Liver (tissue), 8 donors: ENCODE measurements at regions not wholly inside any gene's neighbourhood (a gene's known extent, or its start where the extent isn't known, plus 50 kb on each side); places are given as distances from the start of the nearest gene placed in this dataset.

Experiments
- DNase-seq: peaks from one replicate; pipeline ENCODE4 v3.0.0-alpha.2; 2017; ENCODE audit warnings: low spot score
- H3K27ac ChIP-seq, 2 donors: one replicate each; pipeline ENCODE4 v1.7.0; 2013; ENCODE audit warnings: inconsistent platforms in 2 of 2, low read length in 2 of 2, control low read depth in 1 of 2, low read depth in 1 of 2, mild to moderate bottlenecking in 1 of 2
- H3K27me3 ChIP-seq, 4 donors: one replicate each; pipeline versions ENCODE4 v1.6.1 to v1.7.0; 2013; ENCODE audit warnings: low read length in 3 of 4, inconsistent platforms in 1 of 4, mild to moderate bottlenecking in 1 of 4, moderate library complexity in 1 of 4; ENCODE audit not compliant: control insufficient read depth in 4 of 4, insufficient read depth in 4 of 4
- H3K36me3 ChIP-seq, 4 donors: one replicate each; pipeline versions ENCODE4 v1.6.1 to v1.7.0; 2013; ENCODE audit warnings: low read length in 3 of 4, mild to moderate bottlenecking in 3 of 4, low read depth in 1 of 4, moderate library complexity in 1 of 4; ENCODE audit not compliant: control insufficient read depth in 4 of 4, insufficient read depth in 3 of 4
- H3K4me1 ChIP-seq, 4 donors: one replicate each; pipeline versions ENCODE4 v1.6.1 to v1.7.0; 2013; ENCODE audit warnings: low read length in 3 of 4, mild to moderate bottlenecking in 3 of 4, moderate library complexity in 1 of 4; ENCODE audit not compliant: control insufficient read depth in 4 of 4, insufficient read depth in 4 of 4
- H3K4me3 ChIP-seq, 3 donors: one replicate each; pipeline versions ENCODE4 v1.6.1 to v1.7.0; 2013; ENCODE audit warnings: low read length in 3 of 3, control low read depth in 1 of 3, low read depth in 1 of 3, mild to moderate bottlenecking in 1 of 3
- H3K9ac ChIP-seq, 2 donors: one replicate each; pipeline ENCODE4 v1.7.0; 2013; ENCODE audit warnings: low read length in 2 of 2, mild to moderate bottlenecking in 2 of 2, moderate library complexity in 2 of 2, control low read depth in 1 of 2, low read depth in 1 of 2
- H3K9me3 ChIP-seq, 4 donors: one replicate each; pipeline versions ENCODE4 v1.6.1 to v1.7.0; 2013; ENCODE audit warnings: low read length in 3 of 4; ENCODE audit not compliant: control insufficient read depth in 4 of 4
- EGR1 ChIP-seq, 2 donors: IDR thresholded peaks; 2 replicates each; pipeline ENCODE4 v1.6.1; 2016 to 2018; ENCODE audit warnings: antibody characterized with exemption in 2 of 2, low read depth in 2 of 2
- FOXA2 ChIP-seq: IDR thresholded peaks from 2 replicates; pipeline ENCODE4 v1.6.1; 2016; ENCODE audit warnings: antibody characterized with exemption
- HNF4A ChIP-seq, 2 donors: conservative IDR thresholded peaks; 2 replicates each; pipeline ENCODE4 v1.6.1; 2016; ENCODE audit warnings: antibody characterized with exemption in 2 of 2, mild to moderate bottlenecking in 2 of 2
- HNF4G ChIP-seq: IDR thresholded peaks from 2 replicates; pipeline ENCODE4 v1.6.1; 2016; ENCODE audit warnings: antibody characterized with exemption
- NR2F2 ChIP-seq: IDR thresholded peaks from 2 replicates; pipeline ENCODE4 v1.6.1; 2016; ENCODE audit warnings: antibody characterized with exemption
- RAD21 ChIP-seq, 2 donors: IDR thresholded peaks; 2 replicates each; pipeline ENCODE4 v1.6.1; 2016; ENCODE audit warnings: antibody characterized with exemption in 2 of 2, mild to moderate bottlenecking in 2 of 2
- RXRA ChIP-seq, 2 donors: IDR thresholded peaks; 2 replicates each; pipeline ENCODE4 v1.6.1; 2017 to 2018; ENCODE audit warnings: antibody characterized with exemption in 2 of 2, mild to moderate bottlenecking in 1 of 2
- SP1 ChIP-seq: IDR thresholded peaks from 2 replicates; pipeline ENCODE4 v1.6.1; 2018; ENCODE audit warnings: antibody characterized with exemption, mild to moderate bottlenecking
- TAF1 ChIP-seq: conservative IDR thresholded peaks from 2 replicates; pipeline ENCODE4 v1.6.1; 2016; ENCODE audit warnings: antibody characterized with exemption, mild to moderate bottlenecking
- YY1 ChIP-seq: IDR thresholded peaks from 2 replicates; pipeline ENCODE4 v1.6.1; 2016; ENCODE audit warnings: antibody characterized with exemption, mild to moderate bottlenecking
- WGBS: extraction: QIAGEN DNeasy Blood & Tissue Kit; methylation state at CpG from one replicate; pipeline ENCODE4 v1.1.7; 2013; 5-methylcytosine and 5-hydroxymethylcytosine counted together
- TF ChIP-seq, protein P1 (sequence below): IDR thresholded peaks from 2 replicates; pipeline ENCODE4 v1.6.1; 2016; ENCODE audit warnings: antibody characterized with exemption
- TF ChIP-seq, protein P2 (sequence below): IDR thresholded peaks from 2 replicates; pipeline ENCODE4 v1.6.1; 2016; ENCODE audit warnings: antibody characterized with exemption, mild to moderate bottlenecking
- TF ChIP-seq, protein P3 (sequence below): fragments of 150-350 bp; IDR thresholded peaks from 2 replicates; pipeline ENCODE4 v1.5.1; 2017; ENCODE audit warnings: improper control_type of control experiment, low read depth, low read length; ENCODE audit not compliant: missing input control
- donor health status: healthy.
- donor health status: healthy.
- donor health status: healthy.
- donor health status: healthy.
- donor health status: healthy.

DNA sequence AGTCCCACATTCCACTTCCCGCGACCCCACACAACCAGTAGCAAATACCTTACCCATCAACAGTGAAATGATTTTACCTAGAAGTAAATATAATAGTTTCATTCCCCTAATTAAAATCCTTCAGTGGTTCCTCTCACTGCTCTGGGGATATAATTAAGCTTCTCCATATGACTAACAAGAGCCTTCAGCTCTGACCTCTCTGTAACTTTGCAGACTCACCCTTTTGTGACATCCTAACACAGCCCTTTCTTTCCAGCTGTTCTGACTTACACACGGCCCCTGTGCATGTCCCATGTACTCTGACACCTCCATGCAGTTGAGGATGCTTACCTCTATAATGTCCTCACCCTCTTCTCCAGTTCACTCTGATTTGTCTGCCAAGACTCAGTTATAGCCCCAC lies 137.3 kb upstream of the SPAG17 start:
- WGBS = 67% methylated on average over 3 of the region's 3 CpGs
- TF ChIP-seq, protein P1, sequence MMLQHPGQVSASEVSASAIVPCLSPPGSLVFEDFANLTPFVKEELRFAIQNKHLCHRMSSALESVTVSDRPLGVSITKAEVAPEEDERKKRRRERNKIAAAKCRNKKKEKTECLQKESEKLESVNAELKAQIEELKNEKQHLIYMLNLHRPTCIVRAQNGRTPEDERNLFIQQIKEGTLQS = no peak
- no peak for TF ChIP-seq RXRA (IDR thresholded peaks at IDR 0.05)
- no peak for TF ChIP-seq HNF4A (conservative IDR thresholded peaks at IDR 0.05)
- TF ChIP-seq, protein P2, sequence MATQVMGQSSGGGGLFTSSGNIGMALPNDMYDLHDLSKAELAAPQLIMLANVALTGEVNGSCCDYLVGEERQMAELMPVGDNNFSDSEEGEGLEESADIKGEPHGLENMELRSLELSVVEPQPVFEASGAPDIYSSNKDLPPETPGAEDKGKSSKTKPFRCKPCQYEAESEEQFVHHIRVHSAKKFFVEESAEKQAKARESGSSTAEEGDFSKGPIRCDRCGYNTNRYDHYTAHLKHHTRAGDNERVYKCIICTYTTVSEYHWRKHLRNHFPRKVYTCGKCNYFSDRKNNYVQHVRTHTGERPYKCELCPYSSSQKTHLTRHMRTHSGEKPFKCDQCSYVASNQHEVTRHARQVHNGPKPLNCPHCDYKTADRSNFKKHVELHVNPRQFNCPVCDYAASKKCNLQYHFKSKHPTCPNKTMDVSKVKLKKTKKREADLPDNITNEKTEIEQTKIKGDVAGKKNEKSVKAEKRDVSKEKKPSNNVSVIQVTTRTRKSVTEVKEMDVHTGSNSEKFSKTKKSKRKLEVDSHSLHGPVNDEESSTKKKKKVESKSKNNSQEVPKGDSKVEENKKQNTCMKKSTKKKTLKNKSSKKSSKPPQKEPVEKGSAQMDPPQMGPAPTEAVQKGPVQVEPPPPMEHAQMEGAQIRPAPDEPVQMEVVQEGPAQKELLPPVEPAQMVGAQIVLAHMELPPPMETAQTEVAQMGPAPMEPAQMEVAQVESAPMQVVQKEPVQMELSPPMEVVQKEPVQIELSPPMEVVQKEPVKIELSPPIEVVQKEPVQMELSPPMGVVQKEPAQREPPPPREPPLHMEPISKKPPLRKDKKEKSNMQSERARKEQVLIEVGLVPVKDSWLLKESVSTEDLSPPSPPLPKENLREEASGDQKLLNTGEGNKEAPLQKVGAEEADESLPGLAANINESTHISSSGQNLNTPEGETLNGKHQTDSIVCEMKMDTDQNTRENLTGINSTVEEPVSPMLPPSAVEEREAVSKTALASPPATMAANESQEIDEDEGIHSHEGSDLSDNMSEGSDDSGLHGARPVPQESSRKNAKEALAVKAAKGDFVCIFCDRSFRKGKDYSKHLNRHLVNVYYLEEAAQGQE = no peak
- no peak for TF ChIP-seq YY1
- TF ChIP-seq, protein P3, sequence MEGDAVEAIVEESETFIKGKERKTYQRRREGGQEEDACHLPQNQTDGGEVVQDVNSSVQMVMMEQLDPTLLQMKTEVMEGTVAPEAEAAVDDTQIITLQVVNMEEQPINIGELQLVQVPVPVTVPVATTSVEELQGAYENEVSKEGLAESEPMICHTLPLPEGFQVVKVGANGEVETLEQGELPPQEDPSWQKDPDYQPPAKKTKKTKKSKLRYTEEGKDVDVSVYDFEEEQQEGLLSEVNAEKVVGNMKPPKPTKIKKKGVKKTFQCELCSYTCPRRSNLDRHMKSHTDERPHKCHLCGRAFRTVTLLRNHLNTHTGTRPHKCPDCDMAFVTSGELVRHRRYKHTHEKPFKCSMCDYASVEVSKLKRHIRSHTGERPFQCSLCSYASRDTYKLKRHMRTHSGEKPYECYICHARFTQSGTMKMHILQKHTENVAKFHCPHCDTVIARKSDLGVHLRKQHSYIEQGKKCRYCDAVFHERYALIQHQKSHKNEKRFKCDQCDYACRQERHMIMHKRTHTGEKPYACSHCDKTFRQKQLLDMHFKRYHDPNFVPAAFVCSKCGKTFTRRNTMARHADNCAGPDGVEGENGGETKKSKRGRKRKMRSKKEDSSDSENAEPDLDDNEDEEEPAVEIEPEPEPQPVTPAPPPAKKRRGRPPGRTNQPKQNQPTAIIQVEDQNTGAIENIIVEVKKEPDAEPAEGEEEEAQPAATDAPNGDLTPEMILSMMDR = no peak
- no peak for TF ChIP-seq FOXA2
- no peak for TF ChIP-seq NR2F2
- TF ChIP-seq TAF1 = no peak
- TF ChIP-seq RAD21 (IDR thresholded peaks at IDR 0.05) = no peak
- no peak for TF ChIP-seq HNF4G
- Histone ChIP-seq H3K9me3 (no peaks in the 10 kb centered on the region), H3K9ac (no peak overlapping the region), H3K27me3 (no peaks in the 10 kb centered on the region), H3K36me3 (no peaks in the 10 kb centered on the region), H3K4me1 (peaks cover 0 to 3% (median 1%) of the 10 kb centered on the region in 4 donors), H3K4me3 (no peak overlapping the region), H3K27ac (no peak overlapping the region)
- DNase-seq = no peak

DNA sequence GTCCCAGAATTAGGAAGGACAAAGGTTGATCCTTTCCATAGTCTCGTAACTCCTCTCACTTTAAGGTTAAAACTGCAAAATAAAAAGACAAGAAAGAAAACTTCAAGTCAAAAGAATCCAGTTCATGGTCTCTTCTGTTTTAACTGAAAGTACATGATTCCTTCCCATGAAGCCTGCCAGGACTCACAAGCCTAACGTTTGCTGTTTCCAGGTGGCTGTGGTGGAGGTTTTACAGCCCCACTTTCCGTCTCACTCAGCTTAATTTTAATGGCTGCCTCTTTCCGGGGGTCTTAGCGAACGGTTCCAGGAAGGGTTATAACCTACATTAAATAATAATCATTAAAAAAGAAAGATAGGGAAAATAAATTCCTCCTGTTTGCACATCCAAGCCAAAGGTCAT lies 136.8 kb upstream of the SPAG17 start:
- Histone ChIP-seq H3K4me1 (no peaks in the 10 kb centered on the region), H3K27me3 (no peaks in the 10 kb centered on the region), H3K36me3 (no peaks in the 10 kb centered on the region), H3K9me3 (no peaks in the 10 kb centered on the region), H3K27ac (no peak overlapping the region), H3K4me3 (no peak overlapping the region), H3K9ac (no peak overlapping the region)
- WGBS = 55% methylated on average over 6 of the region's 6 CpGs
- no peak for DNase-seq
- no peak for TF ChIP-seq EGR1 (IDR thresholded peaks at IDR 0.05; ENCODE audit: low read depth in 2 of 2)
- TF ChIP-seq HNF4A (conservative IDR thresholded peaks at IDR 0.05) = no peak
- no peak for TF ChIP-seq TAF1
- TF ChIP-seq RAD21 (IDR thresholded peaks at IDR 0.05) = no peak
- TF ChIP-seq SP1 = no peak
- TF ChIP-seq HNF4G = no peak
